ENCODE measurements at regions not wholly inside any gene's neighbourhood (a gene's known extent, or its start where the extent isn't known, plus 50 kb on each side); places are given as distances from the start of the nearest gene placed in this dataset.
A peak's percentile ranks its signal among the peaks of the same experiment; 100 is the strongest.

DNA sequence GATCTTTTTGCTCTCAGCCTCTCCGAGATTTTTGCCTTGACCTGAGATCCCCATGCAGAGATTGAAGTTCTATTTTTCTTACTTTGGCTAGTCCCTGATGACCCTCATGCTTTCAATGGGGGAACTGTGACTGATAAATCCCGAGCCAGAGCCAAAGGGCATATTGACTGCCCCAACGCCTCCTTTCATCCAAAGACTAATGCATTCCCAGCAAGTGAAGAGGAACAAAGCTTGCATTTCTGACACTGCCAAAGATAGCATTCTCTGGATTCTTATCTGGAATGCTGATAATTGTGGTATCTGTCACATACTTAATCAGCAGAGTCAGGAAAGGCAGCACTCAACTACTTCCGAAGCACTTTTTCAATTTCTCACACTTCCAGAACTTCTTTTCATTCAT is 152.3 kb upstream of the EGLN3 start (continued):
- TF ChIP-seq, protein P1, sequence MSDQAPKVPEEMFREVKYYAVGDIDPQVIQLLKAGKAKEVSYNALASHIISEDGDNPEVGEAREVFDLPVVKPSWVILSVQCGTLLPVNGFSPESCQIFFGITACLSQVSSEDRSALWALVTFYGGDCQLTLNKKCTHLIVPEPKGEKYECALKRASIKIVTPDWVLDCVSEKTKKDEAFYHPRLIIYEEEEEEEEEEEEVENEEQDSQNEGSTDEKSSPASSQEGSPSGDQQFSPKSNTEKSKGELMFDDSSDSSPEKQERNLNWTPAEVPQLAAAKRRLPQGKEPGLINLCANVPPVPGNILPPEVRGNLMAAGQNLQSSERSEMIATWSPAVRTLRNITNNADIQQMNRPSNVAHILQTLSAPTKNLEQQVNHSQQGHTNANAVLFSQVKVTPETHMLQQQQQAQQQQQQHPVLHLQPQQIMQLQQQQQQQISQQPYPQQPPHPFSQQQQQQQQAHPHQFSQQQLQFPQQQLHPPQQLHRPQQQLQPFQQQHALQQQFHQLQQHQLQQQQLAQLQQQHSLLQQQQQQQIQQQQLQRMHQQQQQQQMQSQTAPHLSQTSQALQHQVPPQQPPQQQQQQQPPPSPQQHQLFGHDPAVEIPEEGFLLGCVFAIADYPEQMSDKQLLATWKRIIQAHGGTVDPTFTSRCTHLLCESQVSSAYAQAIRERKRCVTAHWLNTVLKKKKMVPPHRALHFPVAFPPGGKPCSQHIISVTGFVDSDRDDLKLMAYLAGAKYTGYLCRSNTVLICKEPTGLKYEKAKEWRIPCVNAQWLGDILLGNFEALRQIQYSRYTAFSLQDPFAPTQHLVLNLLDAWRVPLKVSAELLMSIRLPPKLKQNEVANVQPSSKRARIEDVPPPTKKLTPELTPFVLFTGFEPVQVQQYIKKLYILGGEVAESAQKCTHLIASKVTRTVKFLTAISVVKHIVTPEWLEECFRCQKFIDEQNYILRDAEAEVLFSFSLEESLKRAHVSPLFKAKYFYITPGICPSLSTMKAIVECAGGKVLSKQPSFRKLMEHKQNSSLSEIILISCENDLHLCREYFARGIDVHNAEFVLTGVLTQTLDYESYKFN (CRISPR knock-in tag; conservative IDR thresholded peaks at IDR 0.05): peak; percentile 56
- TF ChIP-seq GATA4 (IDR thresholded peaks at IDR 0.05; ENCODE audit: borderline replicate concordance, low read depth) (peak; percentile 62; the same call in 1 of the 2 replicates), FOXA1 (IDR thresholded peaks at IDR 0.05) (no peak), FOXA1 (CRISPR knock-in tag; IDR thresholded peaks at IDR 0.05) (0 out of 2 replicates have a peak, but pooled peaks have one; percentile 36), NR2C2 (CRISPR knock-in tag; IDR thresholded peaks at IDR 0.05; ENCODE audit: borderline replicate concordance) (no peak), SOX13 (IDR thresholded peaks at IDR 0.05) (no peak; the same call in 1 of the 2 replicates), SOX13 (CRISPR knock-in tag; conservative IDR thresholded peaks at IDR 0.05 in 1 of 2, IDR thresholded peaks at IDR 0.05 in 1 of 2) (0 out of 4 replicates have a peak, but pooled peaks of 1 of the 2 experiments have one; percentile 36), RARA (CRISPR knock-in tag; IDR thresholded peaks at IDR 0.05) (peak; percentile 59; the same call in 1 of the 2 replicates), PITX1 (CRISPR knock-in tag; IDR thresholded peaks at IDR 0.05) (peak; percentile 52; the same call in 1 of the 2 replicates), KLF16 (CRISPR knock-in tag; IDR thresholded peaks at IDR 0.05) (no peak), ZNF230 (CRISPR knock-in tag; IDR thresholded peaks at IDR 0.05) (no peak), CREM (IDR thresholded peaks at IDR 0.05) (peak; percentile 30; the same call in 1 of the 2 replicates), CREM (CRISPR knock-in tag; IDR thresholded peaks at IDR 0.05) (no peak), ZNF619 (CRISPR knock-in tag; IDR thresholded peaks at IDR 0.05) (no peak), TCF7 (IDR thresholded peaks at IDR 0.05; ENCODE audit: low read depth) (peak; percentile 85), MAF1 (CRISPR knock-in tag; IDR thresholded peaks at IDR 0.05; ENCODE audit: borderline replicate concordance) (no peak), TBX2 (CRISPR knock-in tag; IDR thresholded peaks at IDR 0.05; ENCODE audit: borderline replicate concordance) (peak; percentile 26; the same call in 1 of the 2 replicates)
- TF ChIP-seq, protein P2, sequence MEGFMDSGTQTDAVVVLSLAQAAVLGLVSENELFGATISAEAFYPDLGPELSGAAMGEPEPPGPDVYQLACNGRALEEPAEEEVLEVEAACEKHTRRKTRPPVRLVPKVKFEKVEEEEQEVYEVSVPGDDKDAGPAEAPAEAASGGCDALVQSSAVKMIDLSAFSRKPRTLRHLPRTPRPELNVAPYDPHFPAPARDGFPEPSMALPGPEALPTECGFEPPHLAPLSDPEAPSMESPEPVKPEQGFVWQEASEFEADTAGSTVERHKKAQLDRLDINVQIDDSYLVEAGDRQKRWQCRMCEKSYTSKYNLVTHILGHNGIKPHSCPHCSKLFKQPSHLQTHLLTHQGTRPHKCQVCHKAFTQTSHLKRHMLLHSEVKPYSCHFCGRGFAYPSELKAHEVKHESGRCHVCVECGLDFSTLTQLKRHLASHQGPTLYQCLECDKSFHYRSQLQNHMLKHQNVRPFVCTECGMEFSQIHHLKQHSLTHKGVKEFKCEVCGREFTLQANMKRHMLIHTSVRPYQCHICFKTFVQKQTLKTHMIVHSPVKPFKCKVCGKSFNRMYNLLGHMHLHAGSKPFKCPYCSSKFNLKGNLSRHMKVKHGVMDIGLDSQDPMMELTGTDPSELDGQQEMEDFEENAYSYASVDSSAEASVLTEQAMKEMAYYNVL (CRISPR knock-in tag; IDR thresholded peaks at IDR 0.05; ENCODE audit: borderline replicate concordance): peak; percentile 45; the same call in 1 of the 2 replicates
- TF ChIP-seq, protein P3, sequence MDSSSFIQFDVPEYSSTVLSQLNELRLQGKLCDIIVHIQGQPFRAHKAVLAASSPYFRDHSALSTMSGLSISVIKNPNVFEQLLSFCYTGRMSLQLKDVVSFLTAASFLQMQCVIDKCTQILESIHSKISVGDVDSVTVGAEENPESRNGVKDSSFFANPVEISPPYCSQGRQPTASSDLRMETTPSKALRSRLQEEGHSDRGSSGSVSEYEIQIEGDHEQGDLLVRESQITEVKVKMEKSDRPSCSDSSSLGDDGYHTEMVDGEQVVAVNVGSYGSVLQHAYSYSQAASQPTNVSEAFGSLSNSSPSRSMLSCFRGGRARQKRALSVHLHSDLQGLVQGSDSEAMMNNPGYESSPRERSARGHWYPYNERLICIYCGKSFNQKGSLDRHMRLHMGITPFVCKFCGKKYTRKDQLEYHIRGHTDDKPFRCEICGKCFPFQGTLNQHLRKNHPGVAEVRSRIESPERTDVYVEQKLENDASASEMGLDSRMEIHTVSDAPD (CRISPR knock-in tag; IDR thresholded peaks at IDR 0.05): no peak
- TF ChIP-seq, protein P4, sequence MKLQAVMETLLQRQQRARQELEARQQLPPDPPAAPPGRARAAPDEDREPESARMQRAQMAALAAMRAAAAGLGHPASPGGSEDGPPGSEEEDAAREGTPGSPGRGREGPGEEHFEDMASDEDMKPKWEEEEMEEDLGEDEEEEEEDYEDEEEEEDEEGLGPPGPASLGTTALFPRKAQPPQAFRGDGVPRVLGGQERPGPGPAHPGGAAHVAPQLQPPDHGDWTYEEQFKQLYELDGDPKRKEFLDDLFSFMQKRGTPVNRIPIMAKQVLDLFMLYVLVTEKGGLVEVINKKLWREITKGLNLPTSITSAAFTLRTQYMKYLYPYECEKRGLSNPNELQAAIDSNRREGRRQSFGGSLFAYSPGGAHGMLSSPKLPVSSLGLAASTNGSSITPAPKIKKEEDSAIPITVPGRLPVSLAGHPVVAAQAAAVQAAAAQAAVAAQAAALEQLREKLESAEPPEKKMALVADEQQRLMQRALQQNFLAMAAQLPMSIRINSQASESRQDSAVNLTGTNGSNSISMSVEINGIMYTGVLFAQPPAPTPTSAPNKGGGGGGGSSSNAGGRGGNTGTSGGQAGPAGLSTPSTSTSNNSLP (IDR thresholded peaks at IDR 0.05; ENCODE audit: low read depth, low read length): peak; percentile 75
- TF ChIP-seq, protein P5, sequence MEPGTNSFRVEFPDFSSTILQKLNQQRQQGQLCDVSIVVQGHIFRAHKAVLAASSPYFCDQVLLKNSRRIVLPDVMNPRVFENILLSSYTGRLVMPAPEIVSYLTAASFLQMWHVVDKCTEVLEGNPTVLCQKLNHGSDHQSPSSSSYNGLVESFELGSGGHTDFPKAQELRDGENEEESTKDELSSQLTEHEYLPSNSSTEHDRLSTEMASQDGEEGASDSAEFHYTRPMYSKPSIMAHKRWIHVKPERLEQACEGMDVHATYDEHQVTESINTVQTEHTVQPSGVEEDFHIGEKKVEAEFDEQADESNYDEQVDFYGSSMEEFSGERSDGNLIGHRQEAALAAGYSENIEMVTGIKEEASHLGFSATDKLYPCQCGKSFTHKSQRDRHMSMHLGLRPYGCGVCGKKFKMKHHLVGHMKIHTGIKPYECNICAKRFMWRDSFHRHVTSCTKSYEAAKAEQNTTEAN (CRISPR knock-in tag; conservative IDR thresholded peaks at IDR 0.05): peak; percentile 43; the same call in 1 of the 2 replicates

Measured in HepG2 (cell line).